OCI-LY1 (cell line): ENCODE measurements at regions not wholly inside any gene's neighbourhood (a gene's known extent, or its start where the extent isn't known, plus 50 kb on each side); places are given as distances from the start of the nearest gene placed in this dataset.
"Not testable (repeated sequence)": the region's sequence is repeated elsewhere in the genome, so short reads cannot be mapped to it uniquely, and the experiment has no call there.

Source experiments
- CTCF ChIP-seq: fragments of 200-600 bp; sonication (generic), shearing (Covaris generic); IDR thresholded peaks from 2 replicates; pipeline ENCODE4 v1.5.1; 2017; ENCODE audit warnings: mild to moderate bottlenecking, antibody characterized with exemption, low read length, moderate library complexity, mixed read lengths
- EZH2 ChIP-seq: fragments of 200-600 bp; sonication (generic), shearing (Covaris generic); IDR thresholded peaks from 2 replicates; pipeline ENCODE4 v1.8.0; 2017; ENCODE audit warnings: borderline replicate concordance, mixed run types, mild to moderate bottlenecking, antibody characterized with exemption, low read length, moderate library complexity, mixed read lengths

DNA sequence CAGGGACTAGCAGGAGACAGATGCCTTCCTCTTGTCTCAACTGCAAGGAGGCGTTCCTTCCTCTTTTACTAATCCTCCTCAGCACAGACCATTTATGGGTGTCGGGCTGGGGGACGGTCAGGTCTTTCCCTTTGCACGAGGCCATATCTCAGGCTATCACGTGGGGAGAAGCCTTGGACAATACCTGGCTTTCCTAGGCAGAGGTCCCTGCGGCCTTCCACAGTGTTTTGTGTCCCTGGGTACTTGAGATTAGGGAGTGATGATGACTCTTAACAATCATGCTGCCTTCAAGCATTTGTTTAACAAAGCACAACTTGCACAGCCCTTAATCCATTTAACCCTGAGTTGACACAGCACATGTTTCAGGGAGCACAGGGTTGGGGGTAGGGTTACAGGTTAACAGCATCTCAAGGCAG lies 1238.6 kb downstream of the OLFM4 start:
- TF ChIP-seq EZH2, CTCF: not testable (repeated sequence)
